A673 (cell line): ENCODE measurements at regions not wholly inside any gene's neighbourhood (a gene's known extent, or its start where the extent isn't known, plus 50 kb on each side); places are given as distances from the start of the nearest gene placed in this dataset.

Experiments used
- BruUV-seq: library from RNA; stranded (reverse); fragments of 400-500 nt; replicated peaks from 2 replicates; lab custom pipeline; 2021; lab: Mats Ljungman, UMichigan
- CTCF ChIA-PET: fragments of 300-600 bp; sonication (Branson Sonifier 250); formaldehyde crosslinking; loops from one replicate; lab custom pipeline; 2022; ENCODE audit warnings: antibody characterized with exemption; lab: Charles Lee
- POLR2A ChIA-PET: fragments of 300-600 bp; sonication (Branson Sonifier 250); formaldehyde crosslinking; loops from one replicate; lab custom pipeline; 2022; ENCODE audit warnings: antibody characterized with exemption; ENCODE audit not compliant: low non-redundant PET; lab: Charles Lee
- DNase-seq: peaks from one replicate; pipeline ENCODE4 v3.0.0-alpha.2; 2015; ENCODE audit warnings: low spot score
- H3K27ac ChIP-seq: fragments of 200-600 bp; sonication (generic); 2 replicates; pipeline ENCODE4 v1.5.1; 2016; ENCODE audit warnings: mixed run types, low read depth, mild to moderate bottlenecking, mixed read lengths, antibody characterized with exemption, low read length; ENCODE audit not compliant: poor library complexity, severe bottlenecking
- H3K27me3 ChIP-seq: fragments of 200-600 bp; sonication (generic); replicated peaks from 2 replicates; pipeline ENCODE4 v1.6.1; 2017; ENCODE audit warnings: mixed run types, low read depth, mild to moderate bottlenecking, mixed read lengths, antibody characterized with exemption, low read length; ENCODE audit not compliant: insufficient read depth, poor library complexity
- H3K36me3 ChIP-seq: fragments of 200-600 bp; sonication (generic); 2 replicates; pipeline ENCODE4 v1.6.1; 2016; ENCODE audit warnings: mixed run types, mild to moderate bottlenecking, mixed read lengths, antibody characterized with exemption, low read length; ENCODE audit not compliant: insufficient read depth, poor library complexity, severe bottlenecking
- H3K4me1 ChIP-seq: fragments of 200-600 bp; sonication (generic); 2 replicates; pipeline ENCODE4 v1.6.1; 2017; ENCODE audit warnings: mixed run types, mild to moderate bottlenecking, mixed read lengths, antibody characterized with exemption, low read length; ENCODE audit not compliant: insufficient read depth, poor library complexity, severe bottlenecking
- H3K4me3 ChIP-seq: fragments of 200-600 bp; sonication (generic); 2 replicates; pipeline ENCODE4 v1.5.1; 2016; ENCODE audit warnings: low read depth, mixed run types, mild to moderate bottlenecking, mixed read lengths, low read length; ENCODE audit not compliant: poor library complexity, severe bottlenecking
- H3K9me3 ChIP-seq: fragments of 200-600 bp; sonication (generic); 2 replicates; pipeline ENCODE4 v1.6.1; 2016; ENCODE audit warnings: mixed run types, low read depth, mild to moderate bottlenecking, mixed read lengths, antibody characterized with exemption, low read length; ENCODE audit not compliant: poor library complexity, severe bottlenecking
- EZH2 ChIP-seq: fragments of 200-600 bp; sonication (generic); IDR thresholded peaks from 2 replicates; pipeline ENCODE4 v1.6.1; 2017; ENCODE audit warnings: borderline replicate concordance, low read depth, mild to moderate bottlenecking, mixed read lengths, antibody characterized with exemption, low read length; ENCODE audit not compliant: poor library complexity, severe bottlenecking
- intact Hi-C: fragments of 100-400 bp; cut with micrococcal nuclease; formaldehyde crosslinking; loops from one replicate; pipeline ENCODE4 v1.10.0; 2022; ENCODE audit not compliant: unreplicated experiment
- TF ChIP-seq, protein P1 (sequence below): fragments of 300-800, 200-600 bp; sonication (generic); conservative IDR thresholded peaks from 2 replicates; pipeline ENCODE4 v1.5.1; 2017; ENCODE audit warnings: low read depth, mild to moderate bottlenecking, antibody characterized with exemption, low read length, moderate library complexity, mixed read lengths

DNA sequence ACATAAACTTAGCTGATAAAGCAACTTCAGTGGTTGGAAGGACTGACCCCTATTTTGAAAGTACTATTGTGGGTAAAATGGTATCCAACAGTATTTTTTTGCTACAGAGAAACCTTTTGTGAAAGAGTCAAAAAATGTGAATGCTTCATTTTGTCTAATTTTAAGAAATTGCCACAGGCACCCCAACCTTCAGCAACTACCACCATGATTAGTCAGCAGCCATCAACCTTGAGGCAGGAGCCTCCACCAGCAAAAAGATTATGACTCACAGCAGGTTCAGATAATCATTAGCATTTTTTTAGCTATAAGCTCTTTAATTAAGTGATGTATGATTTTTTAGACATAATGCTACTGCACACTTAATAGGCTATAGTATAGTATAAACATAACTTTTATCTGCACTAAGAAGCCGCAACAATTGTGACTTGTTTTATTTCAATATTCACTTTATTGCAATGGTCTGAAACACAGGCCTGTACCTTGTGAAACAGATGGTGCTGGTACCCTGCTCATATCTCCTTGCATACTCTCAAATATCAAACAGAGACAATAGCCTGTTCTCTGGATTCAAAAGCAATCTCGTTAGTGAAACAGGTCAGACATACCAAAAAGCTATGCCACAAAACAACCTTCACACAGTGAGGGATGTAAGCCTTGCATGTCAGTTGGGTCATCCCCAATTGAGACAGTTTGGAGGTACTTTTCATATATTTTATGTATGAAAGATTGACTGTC is 261.2 kb upstream of the FAM174A start:
- CTCF ChIA-PET = no interaction called here

DNA sequence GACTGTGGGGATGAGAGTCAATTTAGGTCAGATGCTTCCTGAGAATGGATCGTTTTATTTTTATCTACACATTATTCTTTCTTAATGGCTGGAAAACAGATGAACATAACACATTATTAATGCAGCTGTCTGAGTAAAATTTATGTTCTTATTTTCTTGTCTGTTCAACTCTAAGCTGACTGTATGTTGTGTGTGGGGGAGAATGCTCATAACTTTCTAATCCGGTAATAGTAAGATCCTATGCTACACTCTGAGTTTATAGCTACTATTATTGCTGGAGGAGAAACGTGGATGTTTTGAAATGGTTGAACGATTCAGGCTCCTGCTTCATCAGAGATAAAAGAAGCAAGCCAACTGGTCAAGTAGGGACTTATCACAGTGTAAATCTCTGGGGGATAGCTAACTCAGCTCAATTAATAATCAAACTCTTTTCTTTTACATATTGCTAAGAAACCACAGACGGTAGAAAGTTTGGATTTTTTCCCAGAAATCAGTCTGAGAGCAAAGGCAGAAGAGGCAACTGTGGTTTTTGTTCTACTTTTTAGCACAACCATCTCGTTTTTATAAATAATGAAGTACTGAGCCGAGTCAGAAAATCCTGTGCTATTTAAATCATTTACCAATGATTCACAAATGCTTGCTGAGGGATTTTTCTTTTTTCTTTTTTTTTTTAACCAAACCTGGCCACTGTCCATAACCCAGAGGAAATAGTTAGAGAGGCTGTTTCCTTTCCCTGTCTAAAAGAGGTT is 265.0 kb upstream of the FAM174A start:
- Histone ChIP-seq H3K27me3 (no peaks in the 10 kb centered on the region), H3K36me3 (no peaks in the 10 kb centered on the region), H3K9me3 (no peaks in the 10 kb centered on the region), H3K27ac (no peak overlapping the region), H3K4me1 (no peaks in the 10 kb centered on the region), H3K4me3 (no peak overlapping the region)
- TF ChIP-seq EZH2 = no peak
- TF ChIP-seq, protein P1, sequence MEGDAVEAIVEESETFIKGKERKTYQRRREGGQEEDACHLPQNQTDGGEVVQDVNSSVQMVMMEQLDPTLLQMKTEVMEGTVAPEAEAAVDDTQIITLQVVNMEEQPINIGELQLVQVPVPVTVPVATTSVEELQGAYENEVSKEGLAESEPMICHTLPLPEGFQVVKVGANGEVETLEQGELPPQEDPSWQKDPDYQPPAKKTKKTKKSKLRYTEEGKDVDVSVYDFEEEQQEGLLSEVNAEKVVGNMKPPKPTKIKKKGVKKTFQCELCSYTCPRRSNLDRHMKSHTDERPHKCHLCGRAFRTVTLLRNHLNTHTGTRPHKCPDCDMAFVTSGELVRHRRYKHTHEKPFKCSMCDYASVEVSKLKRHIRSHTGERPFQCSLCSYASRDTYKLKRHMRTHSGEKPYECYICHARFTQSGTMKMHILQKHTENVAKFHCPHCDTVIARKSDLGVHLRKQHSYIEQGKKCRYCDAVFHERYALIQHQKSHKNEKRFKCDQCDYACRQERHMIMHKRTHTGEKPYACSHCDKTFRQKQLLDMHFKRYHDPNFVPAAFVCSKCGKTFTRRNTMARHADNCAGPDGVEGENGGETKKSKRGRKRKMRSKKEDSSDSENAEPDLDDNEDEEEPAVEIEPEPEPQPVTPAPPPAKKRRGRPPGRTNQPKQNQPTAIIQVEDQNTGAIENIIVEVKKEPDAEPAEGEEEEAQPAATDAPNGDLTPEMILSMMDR = no peak
- POLR2A ChIA-PET = no interaction called here
- no peak for DNase-seq
- CTCF ChIA-PET = no interaction called here
- intact Hi-C loops = no loop called here
- no TSS peak for BruUV-seq

More for the DNA sequence above, 261.2 kb upstream of the FAM174A start:
- H3K27me3 ChIP-seq = no peaks in the 10 kb centered on the region
- intact Hi-C loops = no loop called here
- H3K4me1 ChIP-seq = no peaks in the 10 kb centered on the region
- H3K9me3 ChIP-seq = no peaks in the 10 kb centered on the region
- DNase-seq = no peak
- no peak overlapping the region for H3K27ac ChIP-seq
- POLR2A ChIA-PET = no interaction called here
- H3K4me3 ChIP-seq = no peak overlapping the region
- H3K36me3 ChIP-seq = no peaks in the 10 kb centered on the region
- no TSS peak for BruUV-seq
- TF ChIP-seq, protein P1 = no peak
- no peak for TF ChIP-seq EZH2

DNA sequence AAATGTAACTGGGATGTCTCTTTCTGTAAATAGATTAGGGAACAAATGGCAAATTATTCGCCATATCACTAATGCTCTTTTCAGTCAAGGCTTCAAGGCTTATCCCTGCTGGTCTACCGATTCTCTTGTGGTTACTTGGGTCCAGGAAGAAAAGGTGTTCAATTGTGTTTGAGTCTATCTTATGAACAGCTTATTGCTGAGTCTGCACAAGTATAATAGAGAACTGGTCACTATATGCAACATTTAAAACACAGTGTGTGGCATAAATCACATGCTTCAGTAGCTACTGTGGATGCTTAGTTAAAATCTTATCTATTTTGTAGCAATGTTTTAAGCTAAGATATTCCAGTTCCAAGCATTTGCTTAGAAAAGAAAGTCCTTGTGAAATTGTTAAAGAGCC is 274.2 kb upstream of the FAM174A start:
- no TSS peak for BruUV-seq
- H3K4me1 ChIP-seq = no peaks in the 10 kb centered on the region
- no peak overlapping the region for H3K4me3 ChIP-seq
- no peak for DNase-seq
- ChIA-PET CTCF (no interaction called here), POLR2A (interaction anchor here (0.5 kb wide), 1 partner anchor 620 kb away, joined by 4 read pairs; no protein-coding TSS in a partner anchor)
- H3K27ac ChIP-seq = no peak overlapping the region
- H3K9me3 ChIP-seq = no peaks in the 10 kb centered on the region
- no peak for TF ChIP-seq EZH2
- TF ChIP-seq, protein P1 = no peak
- H3K36me3 ChIP-seq = no peaks in the 10 kb centered on the region
- H3K27me3 ChIP-seq = no peaks in the 10 kb centered on the region
- intact Hi-C loops = no loop called here
